NCI-H345 (cell line): ENCODE measurements at regions not wholly inside any gene's neighbourhood (a gene's known extent, or its start where the extent isn't known, plus 50 kb on each side); places are given as distances from the start of the nearest gene placed in this dataset.

ENCODE experiments used
- DNase-seq: peaks from one replicate; lab custom pipeline; 2025; lab: John Stamatoyannopoulos, UW

DNA sequence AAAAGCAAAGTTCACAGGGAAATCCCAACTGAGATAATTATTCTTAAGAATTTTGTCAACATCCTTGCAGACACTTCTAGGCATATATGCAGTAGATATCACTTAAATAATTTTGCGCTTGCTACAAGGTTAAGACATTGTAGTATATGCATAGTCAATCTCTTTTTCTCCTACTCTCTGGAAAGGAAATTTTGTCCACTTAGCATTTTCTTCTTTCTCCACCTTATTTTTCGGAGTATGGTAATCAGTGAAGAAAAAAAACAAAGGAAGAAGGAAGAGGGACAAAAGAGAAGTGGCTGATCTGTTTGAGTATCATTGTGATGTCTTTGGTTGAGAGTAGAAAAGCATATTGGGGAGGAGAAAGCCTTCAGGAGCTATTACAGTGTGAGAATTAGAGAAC lies 104.6 kb downstream of the LACC1 start:
- DNase-seq: no peak

DNA sequence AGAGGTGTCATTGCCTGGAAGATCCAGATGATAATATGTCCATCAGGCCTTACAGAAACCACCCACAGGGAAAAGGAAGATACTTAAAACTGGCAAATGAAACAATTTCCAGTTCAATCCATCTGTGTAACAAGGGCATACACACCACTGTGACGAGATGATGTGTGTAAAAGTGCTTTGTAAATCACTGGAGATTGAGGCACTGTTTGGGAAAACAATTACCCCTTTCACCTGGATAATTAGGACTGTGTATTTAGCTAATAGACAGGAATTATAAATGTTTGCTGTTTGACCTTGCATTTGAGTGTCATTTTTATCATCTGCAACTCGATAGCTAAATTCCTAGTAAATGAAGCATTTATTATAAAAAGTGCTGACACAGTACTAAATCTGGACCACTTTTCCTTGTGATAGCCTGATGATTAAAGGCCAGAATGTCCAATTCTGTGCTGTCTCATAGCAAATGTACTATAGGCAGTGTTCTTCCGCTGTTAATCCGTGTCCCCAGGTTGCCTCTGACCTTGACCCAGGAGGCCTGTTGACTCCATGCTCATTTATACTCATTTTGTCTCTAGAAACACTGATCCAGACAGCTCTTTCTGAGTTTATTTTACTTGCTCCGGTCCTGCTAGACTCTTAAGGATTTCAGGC lies 105.8 kb downstream of the LACC1 start:
- peak; percentile 15 for DNase-seq

DNA sequence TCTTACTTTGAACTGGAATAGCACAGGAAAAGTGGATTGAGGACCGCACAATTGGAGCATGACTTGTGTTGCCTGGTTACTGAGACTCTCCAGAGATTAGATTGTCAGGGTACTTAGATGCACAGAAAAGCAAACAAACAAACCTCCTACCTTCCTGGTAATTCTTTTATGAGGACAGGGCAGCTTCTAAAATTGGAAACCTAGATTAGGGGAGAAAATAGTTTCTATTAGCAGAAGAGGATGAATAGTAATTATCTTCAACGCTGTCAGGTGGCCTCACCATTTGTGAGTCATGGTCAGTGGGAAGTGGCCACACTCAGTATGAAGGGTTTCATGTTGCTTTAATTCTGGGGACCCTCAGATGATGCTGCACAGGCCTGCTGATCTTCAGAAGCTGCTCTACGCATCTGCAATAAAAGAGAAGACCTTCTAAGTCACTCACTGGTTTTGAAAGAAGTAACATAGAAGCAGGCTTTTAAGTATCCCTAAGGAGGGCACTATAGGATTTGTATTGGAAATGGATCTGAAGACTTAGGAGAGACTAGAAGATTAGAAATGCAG lies 106.8 kb downstream of the LACC1 start:
- DNase-seq: peak; percentile 72

DNA sequence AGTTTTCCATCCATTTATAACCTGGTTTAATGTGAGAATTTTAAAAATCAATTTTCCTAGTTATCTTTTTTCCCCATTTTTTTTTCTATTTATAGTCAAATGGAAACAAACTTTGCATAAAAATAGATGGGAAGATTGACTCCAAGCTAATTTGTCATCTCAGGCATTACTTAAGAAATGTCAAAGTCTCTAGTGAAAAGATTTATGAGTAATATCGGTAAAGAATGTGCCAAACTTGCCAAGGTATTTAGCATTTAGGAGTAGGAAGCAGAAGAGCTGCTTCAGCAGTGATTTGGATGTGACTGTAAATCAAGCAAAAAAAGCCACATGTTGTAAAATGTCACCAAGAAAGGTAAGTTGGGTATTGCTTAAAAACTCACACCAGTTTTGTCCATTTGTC lies 108.6 kb downstream of the LACC1 start:
- no peak for DNase-seq

DNA sequence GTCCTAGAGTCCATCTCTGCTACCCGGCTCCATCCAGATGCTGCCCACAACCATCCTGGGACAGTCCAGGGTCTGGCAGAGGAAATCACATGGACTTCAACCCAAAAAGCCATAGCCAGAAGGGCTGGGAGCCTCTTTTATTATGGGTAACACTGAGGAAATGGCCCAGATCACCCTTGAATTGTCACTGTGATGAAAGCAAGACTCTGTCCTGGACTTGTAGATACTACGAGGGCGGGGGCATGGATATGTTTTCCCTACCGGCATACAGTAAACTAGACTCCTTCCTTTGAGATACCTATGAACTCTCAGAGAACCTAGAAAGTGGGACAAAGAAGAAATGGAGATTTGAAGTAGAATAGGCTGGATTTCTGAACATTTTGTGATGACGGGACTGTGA lies 110.3 kb downstream of the LACC1 start:
- no peak for DNase-seq

DNA sequence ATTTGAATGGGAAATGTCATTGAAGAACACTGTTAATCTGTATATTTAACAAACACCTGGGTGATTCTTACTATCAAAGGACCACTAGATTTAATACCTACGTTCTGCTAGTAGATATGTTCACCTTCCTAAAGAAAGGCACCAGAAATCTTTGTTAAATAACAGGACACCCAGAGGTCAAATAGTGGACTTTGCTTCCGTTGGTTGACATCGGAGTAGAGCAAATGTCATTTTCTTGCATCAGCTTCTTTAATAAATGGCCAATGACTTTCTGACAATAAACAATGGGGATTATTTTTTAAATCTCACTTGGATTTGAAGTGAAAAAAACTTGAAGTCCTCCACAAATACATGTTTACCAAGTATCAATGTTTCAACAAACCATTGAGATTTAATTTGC lies 111.1 kb downstream of the LACC1 start:
- no peak for DNase-seq

DNA sequence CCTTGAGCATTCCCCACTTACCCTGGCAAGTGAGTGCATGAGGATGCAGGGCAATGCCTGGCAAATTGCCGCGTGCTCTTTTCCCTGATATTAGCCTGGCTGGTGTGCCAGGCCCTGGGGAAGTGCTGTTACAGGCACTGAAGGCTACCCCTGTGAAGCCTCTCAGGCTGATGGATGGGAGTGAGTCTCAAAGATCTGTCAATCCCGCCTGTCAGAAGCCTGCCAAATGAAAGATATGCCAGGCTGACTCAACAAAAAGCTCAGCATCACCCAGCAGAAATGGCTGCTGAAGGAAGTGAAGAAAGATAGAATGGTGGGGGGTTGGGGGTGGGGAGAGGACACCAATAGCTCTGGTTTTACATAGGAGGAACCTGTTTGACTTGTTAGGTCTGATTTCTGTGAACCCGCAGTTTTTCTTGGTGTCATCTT lies 112.1 kb downstream of the LACC1 start:
- no peak for DNase-seq

DNA sequence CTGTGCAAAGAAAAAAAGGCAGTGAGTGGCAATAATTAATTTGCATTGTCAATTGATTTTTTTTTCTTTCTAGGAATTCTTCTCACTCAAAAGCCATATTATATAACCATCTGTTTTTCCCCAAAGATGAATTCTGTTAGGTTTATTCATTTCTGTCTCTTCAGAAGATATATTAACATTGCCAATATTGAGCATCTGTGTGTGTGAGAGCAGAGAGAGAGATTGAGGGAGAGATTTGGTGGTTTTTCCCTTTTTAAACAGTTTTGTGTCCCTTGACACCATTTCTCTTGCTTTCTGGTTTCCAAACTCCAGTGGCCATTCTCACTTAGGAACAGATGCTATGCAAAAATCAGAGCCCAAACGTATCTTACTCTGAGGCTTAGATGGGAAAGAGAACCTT lies 112.5 kb downstream of the LACC1 start:
- DNase-seq: no peak

DNA sequence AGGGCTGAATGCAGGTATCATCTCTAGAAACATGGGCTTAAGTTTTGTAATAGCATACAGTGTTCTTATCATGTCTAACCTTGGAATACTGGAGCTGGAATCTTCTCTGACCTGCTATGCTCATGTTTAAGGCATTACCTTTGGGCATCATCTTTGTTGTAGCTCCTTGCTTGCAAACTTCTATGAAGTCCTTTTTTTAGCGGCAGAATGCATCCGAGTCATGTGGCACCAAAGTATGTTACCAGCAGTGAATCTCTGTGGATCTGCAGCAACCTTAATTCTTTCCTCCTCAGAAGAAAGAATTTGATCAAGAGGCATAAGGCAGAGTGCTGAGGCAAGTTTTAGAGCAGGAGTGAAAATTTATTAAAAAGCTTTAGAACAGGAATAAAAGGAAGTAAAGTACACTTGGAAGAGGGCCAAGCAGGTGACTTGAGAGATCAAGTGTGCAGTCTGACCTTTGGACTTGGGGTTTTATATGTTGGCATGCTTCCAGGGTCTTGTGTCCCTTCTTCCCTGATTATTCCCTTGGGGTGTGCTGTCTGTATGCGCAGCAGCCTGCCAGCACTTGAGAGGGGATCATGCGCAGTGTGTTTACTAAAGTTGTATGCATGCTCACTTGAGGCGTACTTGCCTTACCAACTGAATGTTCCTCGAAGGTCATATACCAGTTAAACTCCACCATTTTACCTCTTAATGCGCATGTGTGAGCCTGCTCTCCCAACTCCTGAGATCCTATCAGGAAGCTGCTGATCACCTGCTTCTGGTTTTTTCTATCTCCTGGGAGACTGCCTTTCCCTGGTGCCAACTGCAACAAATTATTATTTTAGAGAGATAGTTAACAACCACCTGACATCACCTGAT lies 115.5 kb downstream of the LACC1 start:
- DNase-seq: peak; percentile 2

DNA sequence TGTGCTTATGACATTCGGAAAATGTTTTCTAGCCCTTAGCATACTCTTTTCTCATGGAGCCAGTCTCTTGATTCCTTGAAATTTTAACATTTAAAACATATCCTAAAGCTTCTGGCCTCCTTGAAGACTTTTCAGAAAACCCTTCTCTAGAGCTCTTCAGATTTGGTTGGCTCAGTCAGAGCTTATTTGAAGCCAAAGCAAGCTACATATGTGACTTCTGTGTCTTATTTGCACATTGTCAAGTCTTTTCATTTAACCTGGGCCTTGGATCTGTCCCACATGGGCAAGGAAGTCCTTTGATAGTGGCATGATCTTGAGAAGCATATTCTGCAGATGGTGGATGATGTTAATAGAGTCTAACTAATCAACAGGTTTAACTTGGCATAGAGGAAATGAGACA lies 116.5 kb downstream of the LACC1 start:
- no peak for DNase-seq

DNA sequence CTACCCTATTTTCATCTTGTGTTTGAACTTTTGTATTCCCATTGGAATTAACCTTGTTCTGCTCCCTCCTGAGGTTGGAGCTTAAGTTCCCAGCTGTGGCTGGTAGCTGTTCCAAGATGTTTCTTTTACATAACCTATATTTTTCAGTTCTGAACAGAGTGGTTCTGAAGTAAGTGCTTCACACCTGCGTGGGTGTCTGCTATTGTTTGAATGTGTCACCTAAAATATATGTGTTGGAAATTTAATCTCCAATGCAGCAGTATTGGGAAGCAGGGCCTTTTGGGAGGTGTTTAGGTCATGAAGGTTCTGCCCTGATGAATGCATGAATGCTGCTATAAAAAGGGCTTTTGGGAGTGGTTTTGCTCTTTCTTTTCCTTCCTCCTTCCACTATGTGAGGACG lies 123.8 kb downstream of the LACC1 start:
- no peak for DNase-seq

DNA sequence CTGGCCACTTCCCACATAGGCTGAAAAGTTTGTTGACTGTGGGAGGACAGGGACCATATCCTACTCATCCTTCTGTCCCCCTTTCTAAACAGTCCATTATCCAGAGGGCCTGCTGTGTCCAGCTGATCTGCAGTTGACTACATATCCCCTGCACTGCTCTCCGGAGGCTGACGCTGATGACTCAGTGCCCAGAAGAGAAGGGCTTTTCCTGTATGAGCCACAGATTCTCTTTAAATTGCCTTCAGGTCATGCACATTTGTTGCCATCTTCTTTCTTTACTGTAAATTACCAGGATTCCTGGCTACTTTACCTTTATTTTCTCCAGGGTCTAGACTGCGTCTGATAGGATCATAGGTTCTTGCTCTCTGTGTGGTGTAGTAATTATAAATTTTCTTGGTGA lies 125.2 kb downstream of the LACC1 start:
- no peak for DNase-seq

DNA sequence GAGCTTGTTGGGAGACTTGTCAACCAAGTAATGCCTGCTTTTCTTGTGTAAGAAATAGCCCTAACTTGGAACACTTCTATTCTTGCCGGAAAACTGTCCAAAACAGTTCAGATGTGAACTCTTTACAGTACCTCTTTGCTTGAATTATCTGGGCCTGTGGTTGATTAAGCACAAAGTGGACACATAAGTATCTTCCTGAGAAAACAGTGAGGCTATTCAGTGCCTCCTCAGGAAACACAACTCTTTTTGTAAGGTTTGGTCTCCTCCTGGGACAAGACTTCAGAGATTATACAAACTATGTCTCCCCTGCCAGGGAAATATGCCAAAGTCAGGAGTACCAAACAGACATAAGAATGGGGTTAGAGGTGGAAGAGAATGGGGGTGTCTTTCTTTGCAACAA lies 127.7 kb downstream of the LACC1 start:
- no peak for DNase-seq

DNA sequence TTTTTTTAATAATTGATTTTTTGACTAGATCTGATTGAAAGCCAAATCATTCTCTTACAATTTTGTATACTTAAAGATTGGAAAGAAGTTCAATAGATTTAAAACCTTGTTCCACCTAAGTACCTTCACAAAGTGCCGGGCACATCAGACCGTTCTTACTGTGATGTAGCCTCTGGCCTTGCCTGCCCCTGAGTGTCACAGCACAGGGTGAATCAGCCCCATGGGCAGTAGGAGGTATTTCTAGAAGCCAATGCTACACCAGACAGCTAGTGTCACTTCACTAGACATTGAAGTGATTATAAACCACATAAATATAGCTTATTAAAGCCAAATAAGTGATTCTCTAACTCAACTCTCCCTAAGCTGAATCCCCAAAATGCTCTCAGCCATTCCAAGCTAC lies 131.3 kb downstream of the LACC1 start:
- no peak for DNase-seq

DNA sequence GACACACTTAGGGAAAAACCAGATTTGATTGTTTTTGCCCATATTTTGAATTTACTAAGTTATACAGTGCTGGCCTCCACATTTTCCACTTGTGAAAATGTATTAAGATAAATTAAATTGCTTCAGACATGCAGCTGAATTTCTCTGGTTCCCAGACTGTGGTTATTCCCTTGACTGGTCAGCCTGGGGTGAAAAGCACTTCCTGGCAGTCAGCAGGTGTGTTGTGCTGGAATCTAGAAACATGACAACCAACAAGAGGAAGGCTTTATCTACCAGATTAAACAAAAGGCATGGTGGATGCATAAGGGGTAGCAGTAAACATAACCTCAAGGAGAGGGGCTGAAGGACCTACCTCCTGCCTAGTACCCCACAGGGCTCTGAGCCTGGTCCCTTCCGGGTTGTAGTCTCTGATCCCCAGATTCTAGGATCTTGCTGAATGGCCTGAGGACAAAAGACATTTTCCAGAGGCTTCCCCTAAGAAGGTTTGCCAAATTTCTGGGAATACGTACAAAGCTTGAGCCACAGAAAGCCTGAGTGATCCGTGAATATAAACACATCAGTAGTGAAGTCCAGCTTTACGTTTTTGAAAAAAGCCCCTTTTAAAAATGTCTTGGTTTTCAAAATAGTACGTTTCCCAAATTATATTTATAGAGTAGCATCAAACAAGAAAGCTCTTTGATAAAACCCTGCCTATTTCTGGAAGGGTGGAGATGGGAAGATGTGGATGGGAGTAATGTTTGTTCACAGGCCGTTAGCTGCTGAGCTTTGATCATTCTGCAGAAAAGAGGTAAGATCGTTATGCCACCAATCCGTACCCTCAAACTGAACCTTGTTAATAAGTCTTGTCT lies 133.4 kb downstream of the LACC1 start:
- DNase-seq: no peak

DNA sequence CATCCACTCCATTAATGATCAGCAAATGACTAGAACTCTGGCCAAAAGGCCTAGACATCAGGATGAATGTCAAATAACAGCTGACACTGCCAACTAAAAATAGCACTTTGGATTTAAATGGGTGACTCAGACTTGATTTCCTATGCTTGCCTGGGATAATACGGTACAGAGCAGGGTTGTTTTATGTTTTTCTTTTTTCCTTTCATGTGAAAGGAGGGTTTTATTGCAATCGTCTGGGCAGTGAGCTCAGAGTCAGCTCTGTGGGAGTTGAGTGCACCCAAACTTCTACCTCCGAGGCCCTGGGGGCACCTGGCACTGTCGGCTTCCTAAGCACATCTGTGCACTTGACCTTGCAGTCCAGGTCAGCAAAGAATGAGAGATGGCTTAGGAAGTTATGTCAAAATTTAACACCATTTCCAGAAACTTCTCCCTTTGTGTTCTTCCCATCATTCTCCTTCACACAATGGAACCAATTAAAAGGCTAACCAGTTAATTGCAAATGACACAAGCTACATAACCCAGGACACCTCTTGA lies 134.1 kb downstream of the LACC1 start:
- DNase-seq: no peak

DNA sequence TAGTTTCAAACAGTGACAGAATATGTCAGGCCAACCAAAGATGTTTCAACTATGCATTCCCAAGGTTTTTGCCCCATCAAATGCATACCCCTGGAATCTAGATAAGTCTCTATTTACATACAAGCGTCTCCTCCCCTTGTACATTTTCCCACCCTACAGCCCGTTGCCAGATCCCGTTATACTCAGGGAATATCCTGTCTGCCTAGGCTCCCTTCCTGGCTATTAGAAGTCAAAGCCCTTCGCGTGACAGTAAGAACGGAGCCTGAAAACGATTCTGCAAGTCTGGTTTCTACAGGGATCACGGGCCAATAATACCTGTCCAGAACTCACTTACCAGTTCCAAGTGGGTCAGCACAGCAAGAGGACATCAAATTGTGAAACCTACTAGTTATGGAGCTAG lies 134.8 kb downstream of the LACC1 start:
- DNase-seq: no peak

DNA sequence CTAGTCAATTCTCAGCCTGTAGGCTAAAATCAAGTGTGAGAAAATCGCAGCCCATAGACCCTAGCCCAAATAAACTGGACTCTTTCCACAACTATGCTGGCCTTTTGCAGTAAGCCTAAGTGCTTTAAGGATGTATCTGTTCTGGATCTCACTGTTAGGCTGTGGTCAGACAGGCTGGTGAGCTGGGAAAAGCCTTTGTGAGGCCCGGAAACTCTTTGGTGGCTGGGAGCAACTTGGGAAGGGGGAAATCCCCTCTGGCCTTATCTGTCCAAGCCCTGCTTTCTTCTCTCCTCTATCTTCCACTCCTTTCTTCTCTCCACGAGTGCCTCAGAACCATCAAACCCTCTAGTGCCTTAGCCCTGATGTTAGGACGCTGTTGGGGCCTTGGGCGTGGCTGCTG lies 135.4 kb downstream of the LACC1 start:
- DNase-seq: no peak

DNA sequence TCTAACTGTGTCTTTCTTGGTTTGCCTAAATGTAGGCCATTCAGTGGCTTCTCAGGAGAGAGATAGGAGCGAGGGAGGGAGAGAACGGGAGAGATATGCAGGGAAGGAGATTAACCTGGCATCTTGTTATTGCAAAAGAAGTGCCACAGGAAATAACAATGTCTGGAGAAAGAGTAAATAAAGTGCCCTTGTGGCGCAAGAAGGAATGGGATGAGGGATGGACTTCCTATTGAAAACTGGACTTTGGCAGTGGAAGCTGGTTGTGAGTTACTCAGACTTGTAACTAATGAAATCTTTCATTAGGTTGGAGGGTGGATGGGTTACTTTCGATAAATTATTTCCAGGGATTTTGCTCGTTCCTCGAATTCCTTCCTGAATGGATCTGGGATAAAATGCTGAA lies 136.1 kb downstream of the LACC1 start:
- no peak for DNase-seq

DNA sequence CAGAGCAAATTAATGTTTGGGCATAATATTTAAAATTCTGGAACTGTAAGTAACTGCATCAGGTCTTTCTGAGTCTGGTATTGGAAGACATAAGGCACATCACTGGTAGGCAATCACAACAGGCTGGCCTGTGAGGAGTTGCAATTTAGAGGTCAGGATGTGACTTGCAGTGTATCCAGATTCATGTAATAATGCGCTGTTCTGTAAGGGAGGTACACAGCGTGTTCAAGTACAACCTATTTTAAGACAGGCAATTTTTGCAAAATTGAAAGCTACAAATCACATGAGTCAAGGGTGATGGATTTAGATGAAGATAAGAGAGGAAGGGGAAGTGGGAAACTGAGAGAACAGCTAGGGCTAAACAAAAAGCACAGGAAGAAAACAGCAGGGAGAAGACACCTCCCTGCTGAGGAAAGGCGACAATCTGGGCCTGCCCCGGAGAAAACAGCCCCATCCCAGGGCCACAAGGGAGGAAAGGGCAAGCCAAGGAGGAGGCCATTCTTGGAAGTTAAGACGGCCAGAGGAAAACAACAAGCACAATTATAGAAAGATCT lies 138.1 kb downstream of the LACC1 start:
- no peak for DNase-seq

DNA sequence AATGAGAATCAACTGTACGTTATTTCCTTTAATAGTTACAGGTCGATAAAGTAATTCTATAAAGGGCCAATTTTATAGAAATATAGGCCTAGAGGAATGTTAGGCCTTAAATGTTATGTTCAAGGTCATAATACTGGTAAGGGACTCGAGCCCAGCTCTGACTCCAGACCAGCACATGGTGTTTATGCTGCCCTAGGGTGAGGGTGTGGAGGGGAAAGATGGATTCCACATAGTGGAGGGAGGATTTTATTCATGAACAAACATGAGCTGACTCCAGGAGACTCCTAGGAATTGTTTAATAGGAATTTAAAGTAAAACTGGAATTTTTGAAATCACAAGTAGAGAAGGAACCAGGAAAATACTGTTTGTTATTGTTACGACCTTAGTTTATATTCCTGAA lies 139.9 kb downstream of the LACC1 start:
- no peak for DNase-seq

DNA sequence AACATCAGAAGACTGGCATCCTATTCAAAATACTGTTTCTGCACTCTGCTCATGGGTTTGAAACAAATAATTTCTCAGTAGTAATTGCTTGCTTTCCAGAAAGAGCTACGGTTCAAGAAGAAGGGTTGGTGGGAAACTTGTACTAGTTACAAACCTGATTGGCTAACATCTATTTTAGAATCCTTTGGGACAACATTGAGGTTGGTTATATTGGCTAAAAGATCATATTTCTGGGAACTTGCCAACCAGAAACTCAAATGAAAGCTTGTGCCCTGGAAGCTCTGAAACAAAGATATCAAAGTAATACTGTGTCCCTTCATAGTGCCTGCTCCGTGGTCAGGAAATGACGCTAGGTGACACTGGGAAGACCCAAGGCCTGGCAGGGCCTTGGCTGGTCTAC lies 141.7 kb downstream of the LACC1 start:
- DNase-seq: no peak
